ENCODE measurements at regions not wholly inside any gene's neighbourhood (a gene's known extent, or its start where the extent isn't known, plus 50 kb on each side); places are given as distances from the start of the nearest gene placed in this dataset.
"Not testable (repeated sequence)": the region's sequence is repeated elsewhere in the genome, so short reads cannot be mapped to it uniquely, and the experiment has no call there.

- DNase-seq (ENCODE audit: low read depth) = no peak
Observed at GRCh38 chr11:15300341-15300740, 185.6 kb downstream of the INSC start.

DNA sequence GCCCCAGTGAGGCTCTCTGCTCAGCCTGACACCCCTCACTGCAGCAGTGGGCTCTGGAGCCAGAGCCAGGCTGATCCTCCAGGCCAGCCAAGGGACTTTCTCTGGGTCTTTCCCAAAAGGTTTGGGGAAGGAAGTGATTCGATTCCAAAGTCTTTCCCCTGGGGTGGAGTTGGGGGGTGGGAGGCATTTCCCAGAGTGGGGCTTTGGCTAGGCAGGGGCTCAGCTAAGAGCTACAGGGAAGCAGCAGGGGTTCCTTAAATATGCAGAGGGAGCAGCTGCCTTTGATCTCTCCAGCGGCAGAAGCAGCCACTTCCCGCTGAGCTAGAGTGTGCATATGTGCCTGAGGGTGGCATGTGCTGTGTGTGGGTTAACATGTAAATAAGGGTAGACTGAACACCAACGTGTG, 192.9 kb downstream of the INSC start:
- DNase-seq (ENCODE audit: low read depth) = no peak

DNA sequence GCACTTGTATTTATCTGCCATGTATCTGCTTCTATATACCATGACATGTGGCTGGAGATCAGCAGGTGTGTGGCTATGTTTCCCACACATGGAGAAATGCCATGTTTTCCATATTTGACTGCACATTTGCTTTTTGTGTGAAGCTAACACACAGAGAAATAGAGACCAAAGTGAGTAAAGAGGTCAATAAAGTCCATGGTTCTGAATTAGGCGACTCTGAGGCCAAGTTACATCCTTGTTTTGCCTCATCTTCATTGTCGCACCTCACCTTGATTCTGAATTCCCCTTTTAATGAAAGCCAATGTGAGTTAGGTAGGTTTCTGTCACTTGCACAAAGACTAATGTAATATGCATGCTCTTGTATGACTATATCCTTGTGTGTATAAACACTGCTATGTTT, 194.1 kb downstream of the INSC start:
- no peak for DNase-seq (ENCODE audit: low read depth)

DNA sequence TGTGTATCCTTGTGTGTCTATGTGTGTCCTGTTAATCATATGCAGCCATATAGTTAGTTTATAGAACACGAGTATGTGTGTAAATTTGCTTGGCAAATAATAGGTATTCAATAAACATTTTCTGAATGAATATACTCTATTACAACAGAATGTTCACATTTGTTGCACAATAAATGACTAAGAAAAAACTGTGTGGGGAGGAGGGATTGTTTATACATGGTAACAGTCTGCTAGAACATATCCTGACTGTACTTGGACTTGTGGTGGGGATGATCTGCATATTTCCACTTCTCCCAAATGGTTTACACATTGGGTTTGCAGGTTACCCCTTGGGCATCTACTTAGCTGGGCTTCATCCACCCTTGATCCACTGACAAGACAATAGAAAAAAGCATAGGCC, 194.6 kb downstream of the INSC start:
- no peak for DNase-seq (ENCODE audit: low read depth)

GRCh38 chr11:15313862-15314261, 199.1 kb downstream of the INSC start:
- DNase-seq (ENCODE audit: low read depth) = no peak

GRCh38 chr11:15318814-15319213, 204.1 kb downstream of the INSC start:
- no peak for DNase-seq (ENCODE audit: low read depth)

- DNase-seq (ENCODE audit: low read depth) = no peak
Observed at GRCh38 chr11:15326520-15326919, 211.8 kb downstream of the INSC start.

GRCh38 chr11:15327786-15328231, 213.1 kb downstream of the INSC start:
- DNase-seq (ENCODE audit: low read depth) = no peak

- no peak for DNase-seq (ENCODE audit: low read depth)
Observed at GRCh38 chr11:15333407-15333806, 218.7 kb downstream of the INSC start.

- no peak for DNase-seq (ENCODE audit: low read depth)
Observed at GRCh38 chr11:15334766-15335165, 220.0 kb downstream of the INSC start.

GRCh38 chr11:15336021-15336420, 221.3 kb downstream of the INSC start:
- no peak for DNase-seq (ENCODE audit: low read depth)

- DNase-seq (ENCODE audit: low read depth) = no peak
Observed at GRCh38 chr11:15339302-15339701, 224.6 kb downstream of the INSC start.

- no peak for DNase-seq (ENCODE audit: low read depth)
Observed at GRCh38 chr11:15341587-15341986, 226.9 kb downstream of the INSC start.

- DNase-seq (ENCODE audit: low read depth) = no peak
Observed at GRCh38 chr11:15342163-15342562, 227.4 kb downstream of the INSC start.

GRCh38 chr11:15346907-15347306, 232.2 kb downstream of the INSC start:
- no peak for DNase-seq (ENCODE audit: low read depth)

GRCh38 chr11:15347969-15348734, 233.4 kb downstream of the INSC start:
- no peak for DNase-seq (ENCODE audit: low read depth)

DNA sequence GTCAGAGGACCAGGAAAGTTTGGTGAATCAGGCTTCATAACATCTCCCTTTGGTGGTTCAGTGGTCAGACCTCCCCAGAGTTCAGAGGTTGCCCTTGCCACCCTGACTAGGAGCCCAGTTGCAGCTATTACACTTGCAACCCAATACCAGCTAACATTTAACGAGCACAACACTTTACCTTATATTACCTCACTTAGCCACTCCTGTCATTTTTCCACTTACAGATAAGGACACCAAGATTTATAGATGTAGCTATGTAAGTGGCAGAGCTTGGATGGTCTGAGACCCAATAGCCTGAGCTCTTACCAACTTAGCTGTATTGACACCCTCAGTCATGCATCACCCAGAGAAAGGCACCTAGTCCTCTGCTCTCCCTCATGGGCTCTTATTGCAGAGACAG, 234.7 kb downstream of the INSC start:
- no peak for DNase-seq (ENCODE audit: low read depth)

- no peak for DNase-seq (ENCODE audit: low read depth)
Observed at GRCh38 chr11:15361316-15361715, 246.6 kb downstream of the INSC start.

GRCh38 chr11:15365286-15365685, 250.6 kb downstream of the INSC start:
- DNase-seq (ENCODE audit: low read depth) = not testable (repeated sequence)

DNA sequence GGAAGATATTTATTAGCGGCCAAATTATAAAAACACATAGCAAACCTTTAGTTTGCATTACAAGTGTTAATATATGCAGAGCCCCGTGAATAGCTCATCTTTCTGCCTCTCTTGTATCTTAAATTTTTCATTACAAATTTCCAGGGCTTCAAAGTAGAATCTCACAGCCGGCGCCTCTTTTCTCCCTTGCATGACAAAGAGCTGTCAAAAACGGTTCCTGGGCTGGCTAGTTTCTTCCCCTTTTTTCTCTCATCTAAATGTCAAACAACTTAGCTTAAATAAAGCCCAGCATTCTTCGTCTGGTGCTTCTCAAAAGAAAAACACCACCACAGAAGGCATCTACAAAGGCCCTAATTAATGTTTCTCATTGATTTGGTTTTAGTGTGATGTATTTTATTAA, 253.0 kb downstream of the INSC start:
- DNase-seq (ENCODE audit: low read depth) = no peak

- DNase-seq (ENCODE audit: low read depth) = no peak
Observed at GRCh38 chr11:15370495-15371147, 255.9 kb downstream of the INSC start.

- no peak for DNase-seq (ENCODE audit: low read depth)
Observed at GRCh38 chr11:15371533-15371932, 256.8 kb downstream of the INSC start.

DNA sequence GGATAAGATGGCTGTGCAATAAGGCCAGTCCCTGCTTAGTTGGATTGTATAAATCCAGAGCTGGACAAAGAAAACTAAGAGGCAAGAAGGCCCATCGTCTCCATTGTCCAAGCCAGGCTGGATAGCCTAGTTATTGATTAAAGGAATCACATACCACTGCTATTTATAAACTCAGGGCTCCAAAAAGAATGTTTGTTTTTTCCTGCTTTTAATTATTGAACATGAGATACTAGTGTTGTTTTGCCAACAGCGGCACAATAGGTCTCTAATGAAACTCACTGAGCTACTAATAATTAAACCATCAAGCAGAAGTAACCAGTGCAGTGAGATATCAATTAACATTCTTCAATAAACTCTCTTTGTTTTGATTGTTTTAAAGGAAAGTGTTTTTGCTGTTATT, 259.7 kb downstream of the INSC start:
- DNase-seq (ENCODE audit: low read depth) = no peak

GRCh38 chr11:15378941-15379340, 264.2 kb downstream of the INSC start:
- no peak for DNase-seq (ENCODE audit: low read depth)
